Tibial artery (tissue), 4 donors: ENCODE measurements at regions not wholly inside any gene's neighbourhood (a gene's known extent, or its start where the extent isn't known, plus 50 kb on each side); places are given as distances from the start of the nearest gene placed in this dataset.

Experiments used
- DNase-seq, 2 donors: peaks; one replicate each; pipeline ENCODE4 v3.0.0-alpha.2; 2019
- H3K27ac ChIP-seq, 2 donors: fragments of 200-600 bp; sonication (generic) in 1 of 2; 1 replicate in 1 of 2; 2 replicates in 1 of 2; pipeline ENCODE4 v1.5.1; 2018 to 2019; ENCODE audit warnings: mild to moderate bottlenecking in 1 of 2
- H3K27me3 ChIP-seq, 2 donors: fragments of 200-600 bp; sonication (generic) in 1 of 2; one replicate each; pipeline versions ENCODE4 v1.5.1 to v1.6.0; 2016 to 2019
- H3K36me3 ChIP-seq, 3 donors: fragments of 200-600 bp; sonication (generic) in 2 of 3; one replicate each; pipeline ENCODE4 v1.5.1; 2016 to 2019; ENCODE audit warnings: mild to moderate bottlenecking in 2 of 3
- H3K4me1 ChIP-seq, 4 donors: fragments of 200-600 bp; sonication (generic) in 2 of 4; 1 replicate in 3 of 4; 2 replicates in 1 of 4; pipeline ENCODE4 v1.5.1; 2016 to 2019
- H3K4me3 ChIP-seq, 2 donors: fragments of 200-600 bp; sonication (generic) in 1 of 2; 1 replicate in 1 of 2; 2 replicates in 1 of 2; pipeline ENCODE4 v1.5.1; 2018 to 2019; ENCODE audit warnings: mild to moderate bottlenecking in 2 of 2
- H3K9me3 ChIP-seq, 3 donors: fragments of 200-600 bp; sonication (generic) in 1 of 3; one replicate each; pipeline ENCODE4 v1.5.1; 2016 to 2019
- intact Hi-C: fragments of 100-400 bp; cut with DNase I; formaldehyde crosslinking; loops from one replicate; pipeline ENCODE4 v1.15.0; 2023; ENCODE audit warnings: low total_unique reads
- TF ChIP-seq, protein P1 (sequence below), 2 experiments: fragments of 200-600 bp in 1 of 2; fragments of 450-650 bp in 1 of 2; IDR thresholded peaks; one replicate each; pipeline ENCODE4 v1.5.1; 2017 to 2019; ENCODE audit warnings: antibody characterized with exemption in 2 of 2, mild to moderate bottlenecking in 1 of 2, moderate library complexity in 1 of 2

DNA sequence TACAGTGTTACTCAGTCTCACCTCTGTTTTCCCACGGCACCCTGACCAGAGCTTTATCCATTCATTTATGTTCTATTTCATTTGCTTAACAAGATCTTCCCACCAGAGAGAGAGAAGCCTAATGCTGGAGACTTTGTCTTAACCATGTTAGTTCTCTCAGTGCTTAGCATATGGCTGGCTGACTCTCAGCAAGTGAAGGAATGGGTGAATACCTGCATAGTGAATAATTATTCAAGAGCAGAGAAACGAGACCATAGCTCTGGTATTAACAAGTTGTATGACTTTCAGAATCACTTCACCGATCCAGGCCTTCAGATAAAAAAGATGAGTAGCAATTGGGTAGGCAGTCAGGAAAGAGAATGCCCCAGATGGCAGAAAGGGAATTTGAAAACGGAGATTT is 686.3 kb downstream of the LIG4 start:
- Histone ChIP-seq H3K4me3 (no peak overlapping the region), H3K4me1 (no peaks in the 10 kb centered on the region), H3K36me3 (no peaks in the 10 kb centered on the region), H3K27me3 (no peaks in the 10 kb centered on the region), H3K9me3 (no peaks in the 10 kb centered on the region), H3K27ac (no peak overlapping the region)
- DNase-seq: no peak
- TF ChIP-seq, protein P1, sequence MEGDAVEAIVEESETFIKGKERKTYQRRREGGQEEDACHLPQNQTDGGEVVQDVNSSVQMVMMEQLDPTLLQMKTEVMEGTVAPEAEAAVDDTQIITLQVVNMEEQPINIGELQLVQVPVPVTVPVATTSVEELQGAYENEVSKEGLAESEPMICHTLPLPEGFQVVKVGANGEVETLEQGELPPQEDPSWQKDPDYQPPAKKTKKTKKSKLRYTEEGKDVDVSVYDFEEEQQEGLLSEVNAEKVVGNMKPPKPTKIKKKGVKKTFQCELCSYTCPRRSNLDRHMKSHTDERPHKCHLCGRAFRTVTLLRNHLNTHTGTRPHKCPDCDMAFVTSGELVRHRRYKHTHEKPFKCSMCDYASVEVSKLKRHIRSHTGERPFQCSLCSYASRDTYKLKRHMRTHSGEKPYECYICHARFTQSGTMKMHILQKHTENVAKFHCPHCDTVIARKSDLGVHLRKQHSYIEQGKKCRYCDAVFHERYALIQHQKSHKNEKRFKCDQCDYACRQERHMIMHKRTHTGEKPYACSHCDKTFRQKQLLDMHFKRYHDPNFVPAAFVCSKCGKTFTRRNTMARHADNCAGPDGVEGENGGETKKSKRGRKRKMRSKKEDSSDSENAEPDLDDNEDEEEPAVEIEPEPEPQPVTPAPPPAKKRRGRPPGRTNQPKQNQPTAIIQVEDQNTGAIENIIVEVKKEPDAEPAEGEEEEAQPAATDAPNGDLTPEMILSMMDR (IDR thresholded peaks at IDR 0.05): no peak
- intact Hi-C loops: no loop called here

DNA sequence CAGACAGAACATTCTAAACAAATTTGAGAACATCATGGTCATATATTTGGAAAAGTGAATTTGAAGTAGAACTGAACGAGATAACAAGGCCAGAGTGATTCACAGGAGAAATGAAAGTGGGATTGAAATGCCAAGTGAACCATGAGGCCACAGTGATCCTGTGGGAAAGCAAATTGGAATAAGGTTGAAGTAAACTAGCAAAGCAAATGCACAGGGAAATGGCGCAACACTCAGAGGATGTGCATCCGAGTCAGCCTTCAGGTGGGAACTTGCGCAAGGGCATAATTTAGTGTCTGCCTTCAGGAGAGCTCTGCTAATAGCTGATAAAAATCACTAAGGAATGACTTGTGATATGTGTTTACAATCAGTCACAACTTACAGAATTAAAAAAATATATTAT is 696.6 kb downstream of the LIG4 start:
- Histone ChIP-seq H3K4me3 (no peak overlapping the region), H3K27ac (no peak overlapping the region), H3K9me3 (no peaks in the 10 kb centered on the region), H3K27me3 (no peaks in the 10 kb centered on the region), H3K36me3 (no peaks in the 10 kb centered on the region), H3K4me1 (no peaks in the 10 kb centered on the region)
- TF ChIP-seq, protein P1 (IDR thresholded peaks at IDR 0.05): no peak
- intact Hi-C loops: no loop called here
- no peak for DNase-seq

DNA sequence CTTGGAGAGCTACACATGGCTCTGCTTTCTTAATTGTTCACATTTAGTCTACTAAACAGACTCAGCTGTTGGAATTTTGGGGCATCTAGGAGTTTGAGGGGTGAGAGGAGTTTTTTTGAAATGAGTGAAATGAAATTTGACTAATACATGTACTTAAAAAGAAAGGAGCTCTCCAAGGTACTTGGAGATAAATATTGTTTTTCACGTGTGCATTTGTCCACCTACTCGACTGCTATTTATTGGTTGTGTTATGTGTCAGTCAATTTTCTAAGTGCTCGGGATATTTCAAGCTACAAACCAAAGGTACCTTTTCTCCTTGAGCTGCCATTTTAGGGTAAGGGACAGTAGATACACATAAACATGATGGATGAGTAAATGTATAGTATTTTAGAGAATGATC is 697.0 kb downstream of the LIG4 start:
- no peaks in the 10 kb centered on the region for H3K36me3 ChIP-seq
- no peak overlapping the region for H3K27ac ChIP-seq
- H3K27me3 ChIP-seq: no peaks in the 10 kb centered on the region
- no peaks in the 10 kb centered on the region for H3K9me3 ChIP-seq
- intact Hi-C loops: no loop called here
- no peak overlapping the region for H3K4me3 ChIP-seq
- TF ChIP-seq, protein P1 (IDR thresholded peaks at IDR 0.05): no peak
- no peaks in the 10 kb centered on the region for H3K4me1 ChIP-seq
- DNase-seq: no peak

DNA sequence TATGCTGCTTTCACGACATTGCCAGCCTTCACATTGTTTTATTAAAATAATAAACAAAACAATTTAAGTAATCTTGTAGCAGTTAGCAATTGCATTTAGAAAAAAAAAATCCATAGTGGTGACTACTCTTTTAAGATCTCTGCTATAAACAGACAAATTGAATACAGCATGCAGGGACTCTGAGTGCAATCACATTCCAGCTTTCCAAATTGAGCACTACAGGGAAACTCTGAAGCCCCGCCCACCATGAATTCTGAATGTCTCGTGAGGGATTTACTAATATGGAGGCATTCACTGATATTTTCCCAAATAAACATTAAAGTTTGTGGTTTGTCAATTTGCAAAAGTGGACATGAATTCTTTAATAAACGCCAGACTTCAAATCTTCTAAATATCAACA is 698.8 kb downstream of the LIG4 start:
- H3K4me3 ChIP-seq: no peak overlapping the region
- H3K36me3 ChIP-seq: no peaks in the 10 kb centered on the region
- no peaks in the 10 kb centered on the region for H3K4me1 ChIP-seq
- TF ChIP-seq, protein P1 (IDR thresholded peaks at IDR 0.05): no peak
- H3K27me3 ChIP-seq: no peaks in the 10 kb centered on the region
- intact Hi-C loops: no loop called here
- no peak for DNase-seq
- no peak overlapping the region for H3K27ac ChIP-seq
- no peaks in the 10 kb centered on the region for H3K9me3 ChIP-seq

DNA sequence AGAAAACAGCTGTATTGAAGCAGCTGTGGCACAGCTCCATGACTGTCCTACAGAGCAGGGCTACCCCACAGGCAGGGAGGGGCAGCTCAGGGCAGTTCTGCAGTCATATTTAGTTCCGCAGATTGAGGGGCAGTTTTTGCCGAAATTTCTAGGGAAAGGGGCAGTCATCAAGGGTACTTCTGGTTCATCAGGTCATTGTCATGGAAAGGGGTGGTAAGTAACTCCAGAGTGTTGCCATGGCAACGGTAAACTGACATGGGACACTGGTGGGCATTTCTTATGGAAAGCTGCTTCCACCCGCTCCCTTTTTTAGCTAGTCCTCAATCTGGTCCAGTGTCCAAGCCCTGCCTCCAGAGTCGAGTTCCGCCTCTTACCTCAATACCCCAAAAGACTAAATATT is 702.8 kb downstream of the LIG4 start:
- no peak overlapping the region for H3K27ac ChIP-seq
- TF ChIP-seq, protein P1 (IDR thresholded peaks at IDR 0.05): no peak
- H3K36me3 ChIP-seq: no peaks in the 10 kb centered on the region
- H3K4me1 ChIP-seq: no peaks in the 10 kb centered on the region
- no peaks in the 10 kb centered on the region for H3K9me3 ChIP-seq
- no peak overlapping the region for H3K4me3 ChIP-seq
- no peaks in the 10 kb centered on the region for H3K27me3 ChIP-seq
- intact Hi-C loops: no loop called here
- no peak for DNase-seq

DNA sequence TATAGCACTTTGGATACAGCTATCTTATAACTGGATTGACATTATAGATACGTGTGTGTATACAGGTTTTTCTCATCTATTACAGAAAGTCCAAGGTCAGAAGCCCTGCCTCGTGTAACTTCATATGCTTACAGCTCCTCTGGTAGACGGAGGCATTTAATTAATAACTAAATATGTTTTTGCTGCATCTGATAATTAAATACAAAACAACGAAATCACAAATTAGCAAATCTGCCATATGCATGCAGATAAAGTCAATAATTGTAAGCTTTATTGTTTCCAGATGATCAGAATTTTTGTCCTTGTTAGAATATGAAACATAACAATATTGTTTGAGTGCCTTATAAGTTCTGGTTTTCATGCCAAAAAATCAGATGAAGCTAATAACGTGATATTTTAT is 717.7 kb downstream of the LIG4 start:
- no peak for DNase-seq
- TF ChIP-seq, protein P1 (IDR thresholded peaks at IDR 0.05): no peak
- Histone ChIP-seq H3K36me3 (no peaks in the 10 kb centered on the region), H3K27me3 (no peaks in the 10 kb centered on the region), H3K4me1 (no peaks in the 10 kb centered on the region), H3K9me3 (no peaks in the 10 kb centered on the region), H3K4me3 (no peak overlapping the region), H3K27ac (no peak overlapping the region)
- intact Hi-C loops: no loop called here
